ENCODE measurements at regions not wholly inside any gene's neighbourhood (a gene's known extent, or its start where the extent isn't known, plus 50 kb on each side); places are given as distances from the start of the nearest gene placed in this dataset.

GRCh38 chr5:81914696-81915095, 57.1 kb upstream of the ATG10 start:
- DNase-seq: no peak

DNA sequence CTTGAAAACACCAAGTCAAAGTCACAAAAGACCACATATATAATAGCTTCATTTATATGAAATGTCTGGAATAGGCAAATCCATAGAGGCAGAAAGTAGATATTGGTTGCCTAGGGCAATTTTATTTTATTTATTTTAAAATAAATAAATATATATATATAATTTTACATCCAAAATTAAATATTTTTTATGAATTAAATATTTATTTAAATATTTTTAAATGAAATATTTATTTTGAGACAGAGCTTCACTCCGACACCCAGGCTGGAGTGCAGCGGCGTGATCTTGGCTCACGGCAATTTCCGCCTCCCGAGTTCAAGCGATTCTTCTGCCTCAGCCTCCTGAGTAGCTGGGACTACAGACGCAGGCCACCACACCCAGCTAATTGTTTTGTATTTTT, 58.9 kb upstream of the ATG10 start:
- no peak for DNase-seq

- DNase-seq: no peak
Measured at GRCh38 chr5:81909677-81910076, 62.1 kb upstream of the ATG10 start.

DNA sequence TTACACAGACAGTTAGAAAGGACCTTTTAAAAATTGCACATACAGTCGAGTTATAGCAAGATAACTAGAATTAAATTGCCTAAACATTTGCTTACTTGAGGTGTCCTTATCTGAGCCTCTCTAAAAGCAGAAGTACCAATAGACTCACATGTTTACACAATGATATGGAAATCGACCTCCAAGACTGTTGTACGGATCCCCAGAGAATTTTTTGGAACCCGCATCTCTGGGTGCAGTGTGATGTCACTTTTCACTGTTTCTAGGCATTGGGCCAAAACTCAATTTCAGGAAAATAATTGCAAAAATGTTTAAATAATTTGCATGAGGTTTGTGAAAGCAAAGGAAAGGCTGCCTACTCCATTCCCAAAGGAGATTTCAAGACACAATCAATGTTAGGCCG, 63.1 kb upstream of the ATG10 start:
- DNase-seq: no peak

GRCh38 chr5:81908044-81908443, 63.8 kb upstream of the ATG10 start:
- DNase-seq: no peak

DNA sequence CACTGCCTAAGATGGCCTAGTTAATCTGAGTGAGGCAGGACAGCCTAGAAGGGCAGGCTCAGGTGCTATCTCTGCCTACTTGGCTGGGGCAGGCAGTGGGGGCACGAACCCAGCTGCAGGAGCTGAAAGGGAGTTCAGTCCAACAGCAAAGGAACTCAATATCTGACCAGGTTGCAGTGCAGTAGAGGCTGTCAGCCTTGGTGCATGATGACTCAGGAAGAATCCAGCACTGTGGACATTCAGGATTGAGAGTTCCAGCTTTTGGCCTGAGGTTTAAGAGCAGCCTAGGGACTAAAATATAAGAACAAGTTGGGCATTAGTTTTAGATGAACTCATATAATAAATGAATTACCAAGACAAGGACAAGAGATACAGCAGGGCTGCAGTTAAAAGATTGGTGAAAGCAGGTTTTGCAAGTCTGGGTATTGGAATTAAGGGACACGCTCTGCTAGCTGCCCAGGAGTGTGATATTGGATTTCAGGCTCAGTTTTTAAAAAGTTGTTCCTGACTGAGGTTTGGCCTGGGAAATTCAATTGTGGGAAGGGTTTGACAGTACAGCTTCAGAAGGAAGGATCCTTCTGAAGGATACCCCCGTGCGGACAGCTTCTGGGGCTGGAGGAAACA, 64.7 kb upstream of the ATG10 start:
- DNase-seq: no peak

GRCh38 chr5:81906086-81906485, 65.7 kb upstream of the ATG10 start:
- DNase-seq: no peak

- DNase-seq: no peak
Measured at GRCh38 chr5:81904861-81905260, 67.0 kb upstream of the ATG10 start.

GRCh38 chr5:81904166-81904565, 67.7 kb upstream of the ATG10 start:
- DNase-seq: no peak

DNA sequence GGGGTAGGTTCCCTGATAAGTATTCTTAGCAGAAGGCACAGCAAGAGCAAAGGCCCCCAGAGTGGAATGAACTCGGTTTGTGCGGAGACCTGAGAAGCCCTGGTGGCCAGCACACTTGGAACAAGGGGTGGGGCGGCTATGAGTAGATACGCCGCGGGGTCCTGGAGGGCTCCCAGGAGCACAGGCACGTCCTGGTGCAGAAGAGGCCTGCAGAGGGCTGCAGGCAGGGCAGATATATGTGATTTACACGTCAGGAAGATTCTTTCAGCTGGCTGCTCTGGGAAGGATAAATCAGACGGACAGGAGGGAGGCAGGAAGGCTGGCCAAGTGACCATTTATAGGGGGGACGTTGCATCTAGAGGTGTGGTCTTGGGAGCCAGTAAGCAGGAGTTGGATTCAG, 70.2 kb upstream of the ATG10 start:
- no peak for DNase-seq

DNA sequence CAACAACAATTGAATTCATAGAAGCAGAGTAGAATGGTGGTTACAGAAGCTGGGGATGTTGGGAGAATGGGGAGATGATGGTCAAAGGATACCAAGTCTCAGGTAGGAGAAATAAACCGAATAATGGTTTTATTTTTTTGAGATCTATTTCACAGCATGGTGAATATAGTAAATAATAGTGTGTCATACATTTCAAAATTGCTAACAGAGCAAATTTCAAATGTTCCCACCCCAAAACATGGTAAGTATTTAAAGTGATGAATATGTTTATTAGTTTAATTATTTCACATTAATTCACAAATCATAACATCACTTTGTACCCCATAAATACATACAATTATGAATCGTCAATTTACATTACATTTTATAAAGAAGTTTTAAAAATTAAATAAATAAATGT, 72.7 kb upstream of the ATG10 start:
- no peak for DNase-seq

DNA sequence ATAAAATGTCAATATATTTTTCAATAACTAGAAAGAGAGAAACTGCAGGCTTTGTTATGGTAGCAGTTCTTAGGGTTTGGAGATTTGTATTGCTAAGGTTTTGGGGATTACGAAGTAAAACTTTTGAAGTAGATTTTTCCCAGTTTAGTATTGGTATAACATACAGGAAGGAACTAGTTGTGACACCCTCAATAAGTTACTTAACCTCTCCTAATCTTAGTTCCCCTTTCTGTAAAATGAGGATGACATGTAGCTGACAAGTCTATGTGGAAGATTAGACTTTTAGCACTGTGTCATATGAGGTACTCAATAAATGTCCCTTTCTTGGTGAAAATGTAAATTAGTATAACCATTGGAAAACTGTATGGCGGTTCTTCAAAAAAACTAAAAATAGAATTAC, 73.4 kb upstream of the ATG10 start:
- DNase-seq: no peak

GRCh38 chr5:81896764-81897163, 75.1 kb upstream of the ATG10 start:
- DNase-seq: no peak

DNA sequence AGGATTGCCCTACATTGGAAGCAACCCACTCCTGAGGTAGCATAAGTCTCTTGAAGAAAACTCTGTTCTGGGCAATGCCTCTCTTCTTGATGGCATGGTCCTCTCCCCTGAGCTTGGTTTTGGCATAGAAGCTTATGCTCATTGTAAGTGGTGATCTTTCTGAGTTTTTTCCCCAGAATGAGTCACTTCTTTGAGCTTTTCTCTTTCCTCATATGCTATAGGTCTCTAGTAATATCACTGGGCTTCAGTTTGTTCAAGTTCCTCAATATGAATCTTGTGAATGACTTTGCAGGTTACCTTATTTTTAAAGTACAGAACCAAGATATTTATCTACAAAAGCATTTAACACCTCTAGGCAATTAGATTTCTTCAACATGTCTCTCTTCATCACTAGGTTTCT, 76.5 kb upstream of the ATG10 start:
- DNase-seq: no peak

- no peak for DNase-seq
Measured at GRCh38 chr5:81893961-81894360, 77.9 kb upstream of the ATG10 start.

GRCh38 chr5:81884871-81885270, 87.0 kb upstream of the ATG10 start:
- DNase-seq: no peak

DNA sequence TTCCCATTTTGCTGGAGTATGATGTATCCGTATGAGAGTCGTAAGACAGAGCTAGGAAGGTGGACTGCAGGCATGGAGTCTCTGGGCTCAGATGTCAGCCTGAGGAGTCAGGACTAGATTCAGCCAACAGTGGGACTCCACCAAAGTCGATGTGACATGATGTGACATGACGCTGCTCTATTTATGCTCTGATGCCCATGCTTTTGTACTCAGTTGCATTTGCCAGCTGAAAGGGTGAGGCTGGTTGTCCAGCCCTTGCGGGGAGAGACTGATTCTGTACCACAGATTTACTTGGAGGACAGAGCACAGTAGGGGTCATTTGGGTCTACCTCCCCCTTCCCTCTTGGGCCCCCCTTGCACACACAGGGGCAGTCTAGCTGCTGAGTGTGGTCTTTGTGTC, 88.5 kb upstream of the ATG10 start:
- DNase-seq: no peak

DNA sequence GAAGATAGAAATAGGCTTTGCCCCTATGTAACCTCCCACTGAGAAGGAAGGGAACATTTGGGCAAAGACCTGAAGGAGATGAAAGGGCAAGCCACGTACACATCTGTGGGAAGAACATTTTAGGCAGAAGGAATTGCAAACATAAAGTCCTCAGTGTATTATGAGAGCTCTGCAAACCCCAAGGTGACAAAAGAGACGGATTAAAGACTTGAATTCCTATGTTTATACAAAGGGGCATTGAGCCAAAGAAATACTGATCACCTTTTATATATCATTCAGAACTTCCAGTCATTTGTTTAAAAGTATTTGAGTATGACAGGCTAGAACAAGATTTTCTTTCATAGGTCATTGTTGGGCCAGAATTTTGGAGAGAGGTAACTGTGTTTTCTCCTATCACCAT, 90.2 kb upstream of the ATG10 start:
- DNase-seq: no peak

DNA sequence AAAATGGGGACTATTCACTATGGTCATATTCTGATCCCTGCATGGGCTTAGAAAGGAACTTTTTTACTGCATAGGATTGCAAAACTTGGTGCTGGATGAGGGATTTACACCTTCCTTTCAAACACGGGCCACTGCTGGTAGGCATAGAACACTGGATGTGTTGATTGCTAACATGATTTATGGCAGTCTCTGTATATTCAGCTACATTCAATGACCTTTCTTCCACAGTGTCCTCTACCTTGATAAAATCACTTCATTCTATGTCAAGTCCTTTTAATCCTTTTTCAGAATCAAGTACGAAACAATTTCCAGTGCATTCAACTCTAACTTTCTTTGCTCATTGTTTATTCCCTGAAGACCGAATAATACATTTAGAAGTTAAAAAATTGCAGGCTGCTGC, 91.9 kb upstream of the ATG10 start:
- DNase-seq: no peak

GRCh38 chr5:81878333-81878732, 93.5 kb upstream of the ATG10 start:
- DNase-seq: no peak

DNA sequence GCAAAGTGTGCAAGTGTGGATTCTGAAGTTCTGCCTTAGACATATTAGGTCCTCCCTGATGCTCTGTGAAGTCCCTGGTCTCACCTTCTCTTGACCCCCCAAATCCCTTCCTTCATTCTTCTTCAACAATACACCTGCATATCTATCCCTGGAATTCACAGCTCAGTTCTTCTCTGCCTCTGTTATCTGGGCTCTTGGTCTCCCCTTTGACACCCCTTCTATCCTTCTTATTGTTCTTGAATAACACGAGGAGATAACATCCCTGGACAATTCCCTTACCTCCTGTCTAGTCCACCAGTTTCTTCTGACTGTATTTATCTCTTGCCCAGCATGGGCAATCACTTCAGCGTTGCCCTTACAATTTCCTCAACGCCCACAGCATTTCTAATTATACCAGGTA, 104.8 kb upstream of the ATG10 start:
- no peak for DNase-seq

DNA sequence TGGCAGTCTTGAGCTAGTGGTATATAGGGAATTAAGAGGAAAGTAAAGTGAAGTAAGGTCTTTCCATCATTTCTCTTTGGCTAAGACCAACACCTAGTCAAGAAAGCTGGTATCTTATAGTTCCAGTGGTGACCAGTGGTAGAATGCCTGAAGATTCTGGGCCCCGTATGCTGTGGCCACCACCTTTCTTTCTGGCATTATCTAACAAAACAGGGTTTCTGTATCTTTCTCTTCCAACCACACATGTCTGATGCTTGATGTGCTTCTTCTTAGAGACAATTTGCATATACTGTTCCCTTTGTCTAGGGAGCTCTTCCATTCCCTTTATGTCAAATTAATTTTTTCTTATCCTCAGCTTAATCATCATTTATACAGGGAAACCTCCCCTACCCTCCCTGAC, 109.9 kb upstream of the SSBP2 start:
- DNase-seq: no peak

DNA sequence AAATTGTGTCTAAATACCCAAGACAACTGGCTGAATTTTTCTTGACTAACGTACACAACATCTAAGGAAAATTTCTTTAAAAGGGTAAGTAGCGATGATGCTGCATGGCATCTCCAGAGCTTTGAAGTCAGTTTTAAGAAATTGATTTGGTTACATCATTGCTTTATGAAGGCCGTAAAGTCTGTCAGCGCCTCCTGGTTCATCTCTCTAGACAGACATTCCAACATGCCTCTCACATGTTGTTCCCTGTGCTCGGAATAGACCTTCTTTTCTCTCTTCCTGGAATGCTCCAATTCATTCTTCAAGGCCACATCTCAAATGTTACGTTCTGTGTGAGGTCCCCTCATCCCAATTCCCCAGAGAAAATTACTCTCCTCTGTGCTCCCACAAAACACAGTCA, 108.7 kb upstream of the SSBP2 start:
- no peak for DNase-seq

GRCh38 chr5:81856948-81857928, 106.3 kb upstream of the SSBP2 start:
- DNase-seq: no peak

DNA sequence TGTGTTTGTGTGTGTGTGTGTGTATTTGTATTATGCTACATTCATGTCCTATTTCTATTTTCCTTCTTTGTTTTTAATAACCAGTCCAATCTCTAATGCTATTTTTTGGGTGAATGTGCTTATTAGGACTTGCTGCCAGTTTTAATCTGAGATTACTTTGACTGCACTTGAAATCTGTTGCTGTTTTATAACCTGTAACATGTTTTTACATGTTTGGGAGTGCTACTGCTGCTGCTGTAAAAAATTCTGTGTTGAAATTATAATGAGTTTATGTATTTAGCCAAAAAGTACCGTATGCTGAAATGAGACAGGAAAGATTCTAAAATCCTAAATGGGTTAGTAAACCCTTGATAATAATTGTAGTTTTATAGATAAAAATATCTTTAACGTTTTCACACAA, 104.7 kb upstream of the SSBP2 start:
- no peak for DNase-seq
